NOMO-1 treated with DMSO at 0.1 percent for 48 hours (cell line): ENCODE measurements at regions not wholly inside any gene's neighbourhood (a gene's known extent, or its start where the extent isn't known, plus 50 kb on each side); places are given as distances from the start of the nearest gene placed in this dataset.
A peak's percentile ranks its signal among the peaks of the same experiment; 100 is the strongest.

Experiments used
- DNase-seq: peaks from one replicate; lab custom pipeline; 2025; ENCODE audit not compliant: unreplicated experiment; lab: John Stamatoyannopoulos, UW

DNA sequence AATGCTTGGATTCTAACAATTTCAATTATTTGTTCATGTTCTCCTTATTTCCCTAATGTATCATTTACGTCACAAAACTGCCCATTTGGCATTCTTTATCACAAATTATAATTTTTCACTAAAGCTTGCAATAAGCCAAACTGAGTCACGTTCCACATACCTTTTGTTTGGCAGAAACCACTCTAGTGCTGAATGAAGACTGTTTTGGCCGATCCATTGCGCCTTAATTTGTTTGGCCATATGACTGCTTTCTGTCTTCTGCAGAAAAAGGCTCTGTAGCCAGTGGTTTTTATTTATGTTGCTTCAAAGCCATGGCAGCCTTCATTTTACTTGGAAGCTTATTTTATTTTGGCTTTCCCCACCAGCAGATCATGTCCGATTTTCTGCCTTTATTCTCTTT lies 184.4 kb upstream of the HAND2 start:
- no peak for DNase-seq

GRCh38 chr4:173713026-173713425 lies 183.0 kb upstream of the HAND2 start:
- no peak for DNase-seq

DNA sequence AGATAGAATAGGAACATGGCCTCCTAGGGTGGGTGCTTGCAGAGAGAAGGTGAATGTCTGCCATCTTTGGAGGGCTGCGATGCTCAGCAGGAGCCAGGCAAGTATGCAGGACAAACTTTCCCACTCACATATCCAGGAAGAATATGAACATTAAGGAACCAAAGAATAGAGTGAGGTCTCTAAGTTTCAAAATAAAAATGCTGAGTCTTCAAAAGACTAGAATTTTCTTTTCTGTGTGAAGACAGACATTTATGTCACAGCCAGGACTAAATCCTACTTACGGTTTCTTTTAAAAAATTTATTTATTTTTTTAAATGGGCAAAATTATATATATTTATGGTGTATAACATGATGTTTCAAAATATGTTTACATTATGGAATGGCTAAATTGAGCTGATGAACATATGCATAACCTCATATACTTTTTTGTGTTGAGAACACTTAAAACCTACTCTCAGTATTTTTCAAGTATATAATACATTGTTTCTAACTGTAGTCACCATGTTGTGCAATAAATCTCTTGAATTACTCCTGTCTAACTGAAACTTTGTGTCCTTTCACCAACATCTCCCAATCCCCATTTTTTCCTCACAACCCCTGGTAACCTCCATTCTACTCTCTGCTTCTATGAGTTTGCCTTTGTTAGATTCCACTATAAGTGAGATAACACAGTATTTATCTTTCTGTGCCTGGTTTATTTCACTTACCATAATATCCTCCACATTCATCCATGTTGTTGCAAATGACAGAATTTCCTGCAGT lies 177.8 kb upstream of the HAND2 start:
- no peak for DNase-seq

GRCh38 chr4:173704201-173704600 lies 174.2 kb upstream of the HAND2 start:
- no peak for DNase-seq

GRCh38 chr4:173703021-173703420 lies 173.0 kb upstream of the HAND2 start:
- DNase-seq = no peak

- DNase-seq = no peak
Observed at GRCh38 chr4:173700650-173701049, 170.6 kb upstream of the HAND2 start.

- no peak for DNase-seq
Observed at GRCh38 chr4:173699841-173700475, 169.9 kb upstream of the HAND2 start.

DNA sequence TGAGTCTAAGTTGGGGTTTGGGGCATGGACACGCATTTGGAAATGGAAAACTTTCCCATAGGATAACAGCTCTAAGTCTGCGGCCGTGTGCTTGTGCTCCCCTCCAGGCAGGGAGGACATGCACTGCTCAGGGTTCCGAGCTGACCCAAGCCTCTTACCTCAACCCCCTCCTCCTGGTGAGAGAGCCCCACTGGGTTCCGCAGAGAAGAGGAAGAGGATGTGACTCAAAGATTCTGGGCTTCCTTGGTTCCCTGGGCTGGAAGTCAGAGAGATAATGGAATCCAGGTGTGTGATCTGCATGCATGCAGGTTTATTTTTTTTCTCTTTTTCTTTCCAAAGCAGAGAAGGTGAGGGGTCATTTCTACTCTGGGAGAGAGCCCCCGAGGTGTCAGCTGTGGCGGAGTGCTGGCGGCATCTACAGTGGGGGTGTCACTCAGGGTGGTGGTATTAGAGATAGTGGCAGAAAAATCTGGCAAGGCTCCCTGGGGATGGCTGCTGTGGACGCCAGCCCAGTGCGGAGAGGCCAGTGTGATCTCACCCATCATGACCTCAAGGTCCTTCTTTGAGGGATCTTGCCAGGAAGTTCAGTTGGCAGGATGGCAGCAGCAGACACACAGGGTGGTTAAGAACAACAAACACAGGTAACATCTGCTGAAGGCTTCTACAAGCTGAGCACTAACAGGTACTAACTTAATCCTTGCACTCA lies 168.7 kb upstream of the HAND2 start:
- DNase-seq = no peak

DNA sequence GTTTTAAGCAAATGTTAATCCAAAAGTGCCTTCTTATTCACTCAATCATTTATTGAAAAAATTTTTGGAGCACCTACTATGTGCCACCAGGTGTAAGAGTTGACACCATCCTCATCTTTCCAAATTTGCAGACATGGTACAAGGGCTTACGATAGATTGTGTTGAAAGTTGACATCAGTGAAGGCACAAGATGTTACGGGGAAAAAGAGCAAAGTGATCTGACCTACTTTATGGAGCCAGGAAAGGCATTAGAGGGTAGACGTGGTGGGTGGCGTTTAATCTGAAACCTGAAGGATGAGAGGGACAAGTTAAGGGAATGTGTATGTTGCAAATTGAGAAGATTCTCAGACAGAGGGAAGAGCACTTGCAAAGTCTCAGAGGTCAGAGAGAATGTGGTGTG lies 167.8 kb upstream of the HAND2 start:
- DNase-seq = no peak

- no peak for DNase-seq
Observed at GRCh38 chr4:173696551-173696950, 166.5 kb upstream of the HAND2 start.

DNA sequence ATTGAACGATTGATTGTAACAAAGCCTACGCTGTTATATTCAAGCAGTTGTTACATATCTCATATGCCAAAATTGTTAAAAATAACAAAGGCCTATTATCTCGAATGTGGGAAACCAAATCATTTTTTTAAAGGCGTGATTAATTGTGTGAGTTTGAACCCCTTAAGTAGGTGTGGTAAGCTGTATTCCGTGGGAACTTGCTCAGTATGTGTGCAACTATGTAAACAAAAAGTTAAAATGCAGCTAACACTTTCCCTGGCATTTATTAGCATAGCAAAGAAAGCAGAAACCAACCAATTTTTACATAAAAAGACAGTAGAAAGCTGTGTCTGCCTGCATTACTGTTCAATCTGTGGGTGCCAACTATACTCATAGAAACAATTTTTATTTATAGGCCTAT lies 166.0 kb upstream of the HAND2 start:
- no peak for DNase-seq

DNA sequence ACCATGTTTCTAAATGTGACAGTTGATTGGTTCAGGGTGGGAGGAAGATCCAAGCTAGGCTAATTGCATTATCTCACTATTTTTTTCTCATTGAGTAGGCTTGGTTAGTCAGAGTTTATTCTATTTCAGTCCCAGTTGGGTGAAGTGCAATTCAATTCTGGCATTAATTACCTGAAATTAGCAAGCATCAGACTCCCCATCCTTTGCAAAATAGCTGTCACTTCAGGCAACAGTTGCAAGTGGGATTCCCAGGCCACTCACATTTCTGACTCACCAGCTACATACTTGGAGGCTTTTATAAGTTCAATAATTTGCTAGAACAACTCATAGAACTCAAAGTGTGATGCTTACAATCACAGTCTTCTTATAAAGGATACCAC lies 155.8 kb upstream of the HAND2 start:
- no peak for DNase-seq

DNA sequence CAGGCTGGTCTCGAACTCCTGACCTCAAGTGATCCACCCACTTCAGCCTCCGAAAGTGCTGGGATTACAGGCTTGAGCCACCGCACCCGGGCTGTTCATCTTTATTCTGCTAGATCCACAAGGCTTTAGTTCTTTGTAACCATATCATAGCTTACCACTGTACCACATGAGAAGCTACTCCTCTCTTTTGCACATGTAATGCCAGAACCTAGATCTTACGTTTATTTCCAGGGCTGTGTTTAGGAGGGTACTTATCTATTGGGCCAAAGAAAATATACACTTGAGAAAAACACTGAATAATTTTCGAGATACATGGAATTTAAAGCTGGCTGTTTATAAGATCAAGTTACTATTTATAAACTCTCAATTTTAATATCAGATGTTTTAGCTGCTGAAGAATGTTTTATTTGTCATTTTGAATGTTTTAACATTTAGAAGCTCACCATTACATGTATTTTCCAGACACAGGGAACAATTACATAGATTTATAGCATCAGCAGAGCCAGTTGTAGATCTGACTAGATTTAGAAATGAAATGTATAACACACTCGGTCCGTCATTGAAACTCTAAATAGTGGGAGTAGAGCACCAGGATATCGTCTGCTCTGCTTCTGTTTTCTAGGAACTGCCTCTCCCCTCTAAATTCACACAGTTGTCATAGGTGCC lies 155.3 kb upstream of the HAND2 start:
- no peak for DNase-seq

GRCh38 chr4:173684223-173684622 lies 154.2 kb upstream of the HAND2 start:
- DNase-seq = peak; percentile 41

DNA sequence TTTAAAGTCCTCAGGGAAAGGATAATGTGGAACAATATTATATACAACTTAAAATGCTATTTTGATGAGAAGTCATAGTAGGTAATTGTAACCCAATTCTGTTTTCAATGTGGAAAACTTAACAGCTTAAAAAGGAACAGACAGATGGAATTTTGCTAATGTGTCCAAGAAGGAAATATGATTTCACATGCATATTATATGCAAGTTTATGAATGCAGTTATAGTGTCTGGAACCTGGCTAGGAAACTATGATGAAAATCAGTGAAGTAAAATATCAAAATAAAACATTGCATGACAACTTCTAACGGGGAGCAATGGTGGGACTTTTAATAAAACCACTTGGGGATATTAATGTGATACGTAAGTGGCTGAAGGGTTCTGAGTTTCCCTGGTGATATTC lies 152.6 kb upstream of the HAND2 start:
- DNase-seq = no peak

- no peak for DNase-seq
Observed at GRCh38 chr4:173680278-173680677, 150.2 kb upstream of the HAND2 start.

- no peak for DNase-seq
Observed at GRCh38 chr4:173675446-173675845, 145.4 kb upstream of the HAND2 start.

GRCh38 chr4:173669460-173670179 lies 139.6 kb upstream of the HAND2 start:
- DNase-seq = peak; percentile 28

DNA sequence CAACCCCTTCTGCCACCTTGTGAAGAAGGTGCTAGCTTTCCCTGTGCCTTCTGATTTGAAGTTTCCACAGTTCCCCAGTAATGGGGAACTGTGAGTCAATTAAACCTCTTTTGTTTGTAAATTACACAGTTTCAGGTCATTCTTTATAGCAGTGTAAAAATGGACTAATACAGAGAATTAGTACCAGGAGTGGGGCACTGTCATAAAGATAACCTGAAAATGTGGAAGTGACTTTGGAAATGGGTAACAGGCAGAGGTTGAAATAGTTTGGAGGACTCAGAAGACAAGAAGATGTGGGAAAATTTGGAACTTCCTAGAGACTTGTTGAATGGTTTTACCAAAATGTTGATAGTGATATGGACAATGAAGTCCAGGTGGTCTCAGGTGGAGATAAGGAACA lies 131.0 kb upstream of the HAND2 start:
- no peak for DNase-seq

GRCh38 chr4:173656898-173657297 lies 126.9 kb upstream of the HAND2 start:
- DNase-seq = no peak

GRCh38 chr4:173652283-173652931 lies 122.4 kb upstream of the HAND2 start:
- peak; percentile 3 for DNase-seq
